ENCODE measurements at regions not wholly inside any gene's neighbourhood (a gene's known extent, or its start where the extent isn't known, plus 50 kb on each side); places are given as distances from the start of the nearest gene placed in this dataset.

GRCh38 chr6:138004430-138005287 lies 102.6 kb downstream of the PERP start:
- peak; percentile 72 for ATAC-seq
- no peak for DNase-seq (ENCODE audit: low spot score)

- no peak for ATAC-seq
These were observed 101.4 kb downstream of the PERP start for GRCh38 chr6:138005846-138006245.

GRCh38 chr6:138007014-138007472 lies 100.2 kb downstream of the PERP start:
- peak; percentile 80 for ATAC-seq
- no peak for DNase-seq (ENCODE audit: low spot score)

More at GRCh38 chr6:138005846-138006245, 101.4 kb downstream of the PERP start:
- DNase-seq (ENCODE audit: low spot score) = no peak

GRCh38 chr6:138008791-138009190 lies 98.4 kb downstream of the PERP start:
- no peak for DNase-seq (ENCODE audit: low spot score)
- ATAC-seq = no peak

GRCh38 chr6:138011413-138011812 lies 95.8 kb downstream of the PERP start:
- ATAC-seq = no peak
- no peak for DNase-seq (ENCODE audit: low spot score)

GRCh38 chr6:138012682-138013081 lies 94.5 kb downstream of the PERP start:
- ATAC-seq (no peak), DNase-seq (ENCODE audit: low spot score) (no peak)

GRCh38 chr6:138013959-138014358 lies 93.3 kb downstream of the PERP start:
- DNase-seq (ENCODE audit: low spot score) (no peak), ATAC-seq (no peak)

- ATAC-seq = no peak
- DNase-seq (ENCODE audit: low spot score) = no peak
These were observed 90.0 kb downstream of the PERP start for GRCh38 chr6:138017166-138017757.

- ATAC-seq (no peak), DNase-seq (ENCODE audit: low spot score) (no peak)
These were observed 88.9 kb downstream of the PERP start for GRCh38 chr6:138018297-138018696.

GRCh38 chr6:138025528-138025978 lies 81.7 kb downstream of the PERP start:
- ATAC-seq = no peak
- no peak for DNase-seq (ENCODE audit: low spot score)

GRCh38 chr6:138026342-138026741 lies 80.9 kb downstream of the PERP start:
- DNase-seq (ENCODE audit: low spot score) (no peak), ATAC-seq (no peak)

- DNase-seq (ENCODE audit: low spot score) (no peak), ATAC-seq (no peak)
These were observed 78.3 kb downstream of the PERP start for GRCh38 chr6:138028893-138029292.

GRCh38 chr6:138030872-138031271 lies 76.3 kb downstream of the PERP start:
- no peak for ATAC-seq

GRCh38 chr6:138031417-138031816 lies 75.8 kb downstream of the PERP start:
- no peak for ATAC-seq
- DNase-seq (ENCODE audit: low spot score) = no peak

More at GRCh38 chr6:138030872-138031271, 76.3 kb downstream of the PERP start:
- DNase-seq (ENCODE audit: low spot score) = no peak

GRCh38 chr6:138031850-138032249 lies 75.4 kb downstream of the PERP start:
- ATAC-seq (no peak), DNase-seq (ENCODE audit: low spot score) (no peak)

GRCh38 chr6:138032571-138032970 lies 74.6 kb downstream of the PERP start:
- no peak for DNase-seq (ENCODE audit: low spot score)
- no peak for ATAC-seq

- no peak for DNase-seq (ENCODE audit: low spot score)
- no peak for ATAC-seq
These were observed 73.0 kb downstream of the PERP start for GRCh38 chr6:138034229-138034628.

- DNase-seq (ENCODE audit: low spot score) (no peak), ATAC-seq (no peak)
These were observed 72.1 kb downstream of the PERP start for GRCh38 chr6:138035070-138035469.

- no peak for ATAC-seq
- no peak for DNase-seq (ENCODE audit: low spot score)
These were observed 71.1 kb downstream of the PERP start for GRCh38 chr6:138036111-138036510.

GRCh38 chr6:138037009-138037504 lies 70.2 kb downstream of the PERP start:
- no peak for ATAC-seq
- no peak for DNase-seq (ENCODE audit: low spot score)

GRCh38 chr6:138038142-138038870 lies 68.9 kb downstream of the PERP start:
- ATAC-seq (no peak), DNase-seq (ENCODE audit: low spot score) (no peak)
